Lung (tissue), 11 donors: ENCODE measurements at regions not wholly inside any gene's neighbourhood (a gene's known extent, or its start where the extent isn't known, plus 50 kb on each side); places are given as distances from the start of the nearest gene placed in this dataset.

Experiments used
- ATAC-seq: fragments of 200-7000 bp; cut with Tn5 transposase; one replicate; pipeline ENCODE4 v1.9.1; 2020; ENCODE audit warnings: moderate number of reproducible peaks; ENCODE audit not compliant: insufficient read depth, low FRiP score
- DNase-seq, 3 donors: peaks; one replicate each; pipeline ENCODE4 v3.0.0-alpha.2; 2013 to 2017
- H3K27ac ChIP-seq, 2 donors: one replicate each; pipeline ENCODE4 v1.5.1; 2013; ENCODE audit warnings: mild to moderate bottlenecking in 2 of 2, moderate library complexity in 2 of 2, control low read depth in 1 of 2, inconsistent platforms in 1 of 2, low read depth in 1 of 2, low read length in 1 of 2
- H3K27me3 ChIP-seq, 3 donors: one replicate each; pipeline ENCODE4 v1.5.1; 2013; ENCODE audit warnings: low read length in 2 of 3; ENCODE audit not compliant: control insufficient read depth in 3 of 3, insufficient read depth in 3 of 3
- H3K36me3 ChIP-seq, 4 donors: one replicate each; pipeline ENCODE4 v1.5.1; 2013; ENCODE audit warnings: low read length in 4 of 4, mild to moderate bottlenecking in 1 of 4, moderate library complexity in 1 of 4; ENCODE audit not compliant: control insufficient read depth in 4 of 4, insufficient read depth in 4 of 4
- H3K4me1 ChIP-seq, 5 donors: one replicate each; pipeline ENCODE4 v1.5.1; 2013; ENCODE audit warnings: low read length in 5 of 5, mild to moderate bottlenecking in 2 of 5, moderate library complexity in 1 of 5; ENCODE audit not compliant: control insufficient read depth in 5 of 5, insufficient read depth in 5 of 5
- H3K4me3 ChIP-seq: one replicate; pipeline ENCODE4 v1.5.1; 2013; ENCODE audit warnings: mild to moderate bottlenecking, control low read depth, moderate library complexity
- H3K9ac ChIP-seq, 2 donors: one replicate each; pipeline ENCODE4 v1.5.1; 2013; ENCODE audit warnings: low read length in 2 of 2, control low read depth in 1 of 2; ENCODE audit not compliant: insufficient read depth in 1 of 2
- H3K9me3 ChIP-seq, 4 donors: one replicate each; pipeline ENCODE4 v1.5.1; 2013; ENCODE audit warnings: low read length in 3 of 4, mild to moderate bottlenecking in 1 of 4, moderate library complexity in 1 of 4; ENCODE audit not compliant: control insufficient read depth in 4 of 4, insufficient read depth in 3 of 4
- CTCF ChIP-seq: IDR thresholded peaks from 2 replicates; pipeline ENCODE4 v1.5.1; 2012; ENCODE audit warnings: mild to moderate bottlenecking; ENCODE audit errors: control extremely low read depth, extremely low read depth
- WGBS, 2 donors: extraction: QIAGEN DNeasy Blood & Tissue Kit; methylation state at CpG; one replicate each; pipeline ENCODE4 v1.1.7; 2013; 5-methylcytosine and 5-hydroxymethylcytosine counted together
- donor health status: control.
- donor health status: control.
- donor health status: Bipolar disorder and iron deficiency.
- donor health status: healthy.
- donor health status: DM: yes; HTN: yes; CAD: no.

- no peak for TF ChIP-seq CTCF
- Histone ChIP-seq H3K27me3 (peaks cover 0 to 4% (median 0%) of the 10 kb centered on the region in 3 donors), H3K27ac (no peak overlapping the region), H3K9ac (no peak overlapping the region), H3K9me3 (no peaks in the 10 kb centered on the region), H3K36me3 (no peaks in the 10 kb centered on the region), H3K4me3 (no peak overlapping the region), H3K4me1 (no peaks in the 10 kb centered on the region)
- ATAC-seq (no peak), DNase-seq (no peak)
- WGBS, 2 donors: 70 to 76% methylated on average over 1 of the region's 1 CpG
Measured at GRCh38 chr10:6695519-6695918, 115.4 kb upstream of the PRKCQ start.

GRCh38 chr10:6694447-6695140 is 114.5 kb upstream of the PRKCQ start:
- no peak overlapping the region for H3K4me3 ChIP-seq
- no peaks in the 10 kb centered on the region for H3K4me1 ChIP-seq
- WGBS, 2 donors: 77 to 89% methylated on average over 8 of the region's 8 CpGs
- H3K36me3 ChIP-seq: no peaks in the 10 kb centered on the region
- H3K9me3 ChIP-seq: no peaks in the 10 kb centered on the region
- H3K27ac ChIP-seq: no peak overlapping the region
- no peak overlapping the region for H3K9ac ChIP-seq
- DNase-seq: no peak
- ATAC-seq: no peak
- TF ChIP-seq CTCF: no peak
- peaks cover 0 to 4% (median 0%) of the 10 kb centered on the region in 3 donors for H3K27me3 ChIP-seq

GRCh38 chr10:6692856-6693255 is 112.8 kb upstream of the PRKCQ start:
- Histone ChIP-seq H3K36me3 (no peaks in the 10 kb centered on the region), H3K9ac (no peak overlapping the region), H3K27ac (no peak overlapping the region), H3K9me3 (no peaks in the 10 kb centered on the region), H3K4me3 (no peak overlapping the region), H3K27me3 (peaks cover 0 to 4% (median 0%) of the 10 kb centered on the region in 3 donors), H3K4me1 (no peaks in the 10 kb centered on the region)
- no peak for ATAC-seq
- 77 to 95% methylated on average over 7 of the region's 7 CpGs for WGBS, 2 donors
- DNase-seq: no peak
- no peak for TF ChIP-seq CTCF

GRCh38 chr10:6692103-6692502 is 112.0 kb upstream of the PRKCQ start:
- H3K9ac ChIP-seq: no peak overlapping the region
- ATAC-seq (no peak), DNase-seq (no peak)
- no peak overlapping the region for H3K27ac ChIP-seq
- no peaks in the 10 kb centered on the region for H3K9me3 ChIP-seq
- H3K4me3 ChIP-seq: no peak overlapping the region
- TF ChIP-seq CTCF: no peak
- H3K4me1 ChIP-seq: no peaks in the 10 kb centered on the region
- 63 to 77% methylated on average over 2 of the region's 2 CpGs for WGBS, 2 donors
- H3K36me3 ChIP-seq: no peaks in the 10 kb centered on the region
- peaks cover 0 to 4% (median 0%) of the 10 kb centered on the region in 3 donors for H3K27me3 ChIP-seq
